ENCODE measurements at regions not wholly inside any gene's neighbourhood (a gene's known extent, or its start where the extent isn't known, plus 50 kb on each side); places are given as distances from the start of the nearest gene placed in this dataset.

DNA sequence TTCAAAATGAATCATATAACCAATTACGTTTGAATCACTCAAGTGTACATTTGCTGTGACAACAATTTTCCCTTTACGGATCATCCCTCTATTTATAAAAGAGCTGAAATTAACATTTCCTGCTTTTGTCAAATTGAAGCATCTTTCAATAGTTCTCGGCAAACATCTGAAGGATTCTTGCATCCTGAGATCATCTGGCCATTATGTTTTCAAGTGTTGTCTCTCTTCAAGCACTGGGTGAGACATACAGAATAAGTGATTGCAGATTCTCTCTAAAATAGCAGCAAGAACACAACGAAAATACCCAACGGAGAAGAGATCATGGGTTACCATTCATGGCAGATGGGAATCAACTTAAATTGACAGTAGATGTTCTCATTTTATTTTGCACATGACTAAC is 283.4 kb upstream of the GRAMD2B start:
- TF ChIP-seq, protein P1, sequence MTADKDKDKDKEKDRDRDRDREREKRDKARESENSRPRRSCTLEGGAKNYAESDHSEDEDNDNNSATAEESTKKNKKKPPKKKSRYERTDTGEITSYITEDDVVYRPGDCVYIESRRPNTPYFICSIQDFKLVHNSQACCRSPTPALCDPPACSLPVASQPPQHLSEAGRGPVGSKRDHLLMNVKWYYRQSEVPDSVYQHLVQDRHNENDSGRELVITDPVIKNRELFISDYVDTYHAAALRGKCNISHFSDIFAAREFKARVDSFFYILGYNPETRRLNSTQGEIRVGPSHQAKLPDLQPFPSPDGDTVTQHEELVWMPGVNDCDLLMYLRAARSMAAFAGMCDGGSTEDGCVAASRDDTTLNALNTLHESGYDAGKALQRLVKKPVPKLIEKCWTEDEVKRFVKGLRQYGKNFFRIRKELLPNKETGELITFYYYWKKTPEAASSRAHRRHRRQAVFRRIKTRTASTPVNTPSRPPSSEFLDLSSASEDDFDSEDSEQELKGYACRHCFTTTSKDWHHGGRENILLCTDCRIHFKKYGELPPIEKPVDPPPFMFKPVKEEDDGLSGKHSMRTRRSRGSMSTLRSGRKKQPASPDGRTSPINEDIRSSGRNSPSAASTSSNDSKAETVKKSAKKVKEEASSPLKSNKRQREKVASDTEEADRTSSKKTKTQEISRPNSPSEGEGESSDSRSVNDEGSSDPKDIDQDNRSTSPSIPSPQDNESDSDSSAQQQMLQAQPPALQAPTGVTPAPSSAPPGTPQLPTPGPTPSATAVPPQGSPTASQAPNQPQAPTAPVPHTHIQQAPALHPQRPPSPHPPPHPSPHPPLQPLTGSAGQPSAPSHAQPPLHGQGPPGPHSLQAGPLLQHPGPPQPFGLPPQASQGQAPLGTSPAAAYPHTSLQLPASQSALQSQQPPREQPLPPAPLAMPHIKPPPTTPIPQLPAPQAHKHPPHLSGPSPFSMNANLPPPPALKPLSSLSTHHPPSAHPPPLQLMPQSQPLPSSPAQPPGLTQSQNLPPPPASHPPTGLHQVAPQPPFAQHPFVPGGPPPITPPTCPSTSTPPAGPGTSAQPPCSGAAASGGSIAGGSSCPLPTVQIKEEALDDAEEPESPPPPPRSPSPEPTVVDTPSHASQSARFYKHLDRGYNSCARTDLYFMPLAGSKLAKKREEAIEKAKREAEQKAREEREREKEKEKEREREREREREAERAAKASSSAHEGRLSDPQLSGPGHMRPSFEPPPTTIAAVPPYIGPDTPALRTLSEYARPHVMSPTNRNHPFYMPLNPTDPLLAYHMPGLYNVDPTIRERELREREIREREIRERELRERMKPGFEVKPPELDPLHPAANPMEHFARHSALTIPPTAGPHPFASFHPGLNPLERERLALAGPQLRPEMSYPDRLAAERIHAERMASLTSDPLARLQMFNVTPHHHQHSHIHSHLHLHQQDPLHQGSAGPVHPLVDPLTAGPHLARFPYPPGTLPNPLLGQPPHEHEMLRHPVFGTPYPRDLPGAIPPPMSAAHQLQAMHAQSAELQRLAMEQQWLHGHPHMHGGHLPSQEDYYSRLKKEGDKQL (CRISPR knock-in tag; IDR thresholded peaks at IDR 0.05; ENCODE audit: low read depth), result no peak
- TF ChIP-seq ZNF747 (CRISPR knock-in tag; IDR thresholded peaks at IDR 0.05; ENCODE audit: borderline replicate concordance), result no peak
- no peak for TF ChIP-seq REPIN1 (CRISPR knock-in tag; IDR thresholded peaks at IDR 0.05; ENCODE audit: borderline replicate concordance, low read depth)
- TF ChIP-seq, protein P2, sequence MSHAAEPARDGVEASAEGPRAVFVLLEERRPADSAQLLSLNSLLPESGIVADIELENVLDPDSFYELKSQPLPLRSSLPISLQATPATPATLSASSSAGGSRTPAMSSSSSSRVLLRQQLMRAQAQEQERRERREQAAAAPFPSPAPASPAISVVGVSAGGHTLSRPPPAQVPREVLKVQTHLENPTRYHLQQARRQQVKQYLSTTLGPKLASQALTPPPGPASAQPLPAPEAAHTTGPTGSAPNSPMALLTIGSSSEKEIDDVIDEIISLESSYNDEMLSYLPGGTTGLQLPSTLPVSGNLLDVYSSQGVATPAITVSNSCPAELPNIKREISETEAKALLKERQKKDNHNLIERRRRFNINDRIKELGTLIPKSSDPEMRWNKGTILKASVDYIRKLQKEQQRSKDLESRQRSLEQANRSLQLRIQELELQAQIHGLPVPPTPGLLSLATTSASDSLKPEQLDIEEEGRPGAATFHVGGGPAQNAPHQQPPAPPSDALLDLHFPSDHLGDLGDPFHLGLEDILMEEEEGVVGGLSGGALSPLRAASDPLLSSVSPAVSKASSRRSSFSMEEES (CRISPR knock-in tag; IDR thresholded peaks at IDR 0.05), result no peak
- no peak for TF ChIP-seq CENPT (CRISPR knock-in tag; IDR thresholded peaks at IDR 0.05; ENCODE audit: low read depth)

Measured in HepG2 (cell line).